ENCODE measurements at regions not wholly inside any gene's neighbourhood (a gene's known extent, or its start where the extent isn't known, plus 50 kb on each side); places are given as distances from the start of the nearest gene placed in this dataset.
A peak's percentile ranks its signal among the peaks of the same experiment; 100 is the strongest.

- no peak for TF ChIP-seq CTCF (IDR thresholded peaks at IDR 0.05)
- Mint-ChIP-seq H3K4me3 (ENCODE audit: unreplicated experiment) (no peak overlapping the region), H3K27ac (ENCODE audit: unreplicated experiment) (no peak overlapping the region), H3K9me3 (ENCODE audit: low read depth) (no peaks in the 10 kb centered on the region), H3K36me3 (ENCODE audit: low read depth) (no peaks in the 10 kb centered on the region), H3K27me3 (ENCODE audit: low read depth) (peaks cover 6% of the 10 kb centered on the region), H3K4me1 (ENCODE audit: low read depth) (peaks cover 3% of the 10 kb centered on the region)
- no peak for DNase-seq (ENCODE audit: low spot score)
Measured at GRCh38 chr7:18145160-18145559, 117.5 kb upstream of the PRPS1L1 start.

GRCh38 chr7:18151422-18151821 is 123.8 kb upstream of the PRPS1L1 start:
- H3K4me1 Mint-ChIP-seq (ENCODE audit: low read depth): peaks cover 6% of the 10 kb centered on the region
- DNase-seq (ENCODE audit: low spot score): no peak
- no peaks in the 10 kb centered on the region for H3K36me3 Mint-ChIP-seq (ENCODE audit: low read depth)
- no peaks in the 10 kb centered on the region for H3K27me3 Mint-ChIP-seq (ENCODE audit: low read depth)
- no peak overlapping the region for H3K4me3 Mint-ChIP-seq (ENCODE audit: unreplicated experiment)
- H3K27ac Mint-ChIP-seq (ENCODE audit: unreplicated experiment): no peak overlapping the region
- no peaks in the 10 kb centered on the region for H3K9me3 Mint-ChIP-seq (ENCODE audit: low read depth)
- peak; percentile 62 for TF ChIP-seq CTCF (IDR thresholded peaks at IDR 0.05)

DNA sequence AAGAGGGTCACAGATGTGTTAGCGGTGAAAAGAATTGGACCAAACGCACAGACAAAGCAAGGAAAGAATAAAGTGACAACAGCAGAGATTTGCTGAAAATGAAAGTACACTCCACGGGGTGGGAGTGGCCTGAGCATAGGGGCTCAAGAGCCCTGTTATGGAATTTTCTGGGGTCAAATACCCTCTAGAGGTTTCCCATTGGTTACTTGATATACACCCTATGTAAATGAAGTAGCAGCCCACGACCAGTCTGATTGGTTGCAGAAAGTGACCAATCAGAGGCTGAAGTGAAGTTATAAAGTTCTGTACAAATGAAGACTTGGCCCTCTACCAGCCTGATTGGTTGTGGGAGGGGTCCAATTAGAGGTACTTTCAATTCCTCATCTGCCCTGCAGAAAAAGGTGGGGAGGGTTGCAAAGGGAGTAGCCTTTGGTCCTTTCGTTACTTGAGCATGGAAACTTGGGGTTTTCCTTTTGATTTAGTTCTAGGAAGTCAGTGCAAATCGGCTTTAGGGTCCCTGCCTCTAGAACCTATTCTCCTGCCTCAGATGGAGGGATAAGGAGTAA is 125.6 kb upstream of the PRPS1L1 start:
- no peak overlapping the region for H3K4me3 Mint-ChIP-seq (ENCODE audit: unreplicated experiment)
- no peak for TF ChIP-seq CTCF (IDR thresholded peaks at IDR 0.05)
- H3K4me1 Mint-ChIP-seq (ENCODE audit: low read depth): peaks cover 3% of the 10 kb centered on the region
- no peaks in the 10 kb centered on the region for H3K36me3 Mint-ChIP-seq (ENCODE audit: low read depth)
- no peak overlapping the region for H3K27ac Mint-ChIP-seq (ENCODE audit: unreplicated experiment)
- H3K27me3 Mint-ChIP-seq (ENCODE audit: low read depth): peaks cover 6% of the 10 kb centered on the region
- DNase-seq (ENCODE audit: low spot score): no peak
- H3K9me3 Mint-ChIP-seq (ENCODE audit: low read depth): no peaks in the 10 kb centered on the region

GRCh38 chr7:18154726-18155125 is 127.1 kb upstream of the PRPS1L1 start:
- no peak overlapping the region for H3K4me3 Mint-ChIP-seq (ENCODE audit: unreplicated experiment)
- no peak for TF ChIP-seq CTCF (IDR thresholded peaks at IDR 0.05)

GRCh38 chr7:18157233-18157632 is 129.6 kb upstream of the PRPS1L1 start:
- Mint-ChIP-seq H3K4me1 (ENCODE audit: low read depth) (peaks cover 3% of the 10 kb centered on the region), H3K9me3 (ENCODE audit: low read depth) (no peaks in the 10 kb centered on the region), H3K4me3 (ENCODE audit: unreplicated experiment) (no peak overlapping the region), H3K36me3 (ENCODE audit: low read depth) (no peaks in the 10 kb centered on the region), H3K27ac (ENCODE audit: unreplicated experiment) (no peak overlapping the region), H3K27me3 (ENCODE audit: low read depth) (peaks cover 12% of the 10 kb centered on the region)
- TF ChIP-seq CTCF (IDR thresholded peaks at IDR 0.05): no peak
- no peak for DNase-seq (ENCODE audit: low spot score)

More at GRCh38 chr7:18154726-18155125, 127.1 kb upstream of the PRPS1L1 start:
- DNase-seq (ENCODE audit: low spot score): no peak
- Mint-ChIP-seq H3K4me1 (ENCODE audit: low read depth) (peaks cover 3% of the 10 kb centered on the region), H3K27me3 (ENCODE audit: low read depth) (peaks cover 10% of the 10 kb centered on the region), H3K27ac (ENCODE audit: unreplicated experiment) (no peak overlapping the region), H3K9me3 (ENCODE audit: low read depth) (no peaks in the 10 kb centered on the region), H3K36me3 (ENCODE audit: low read depth) (no peaks in the 10 kb centered on the region)

Measured in chondrocyte (in vitro differentiated cells).